ENCODE measurements at regions not wholly inside any gene's neighbourhood (a gene's known extent, or its start where the extent isn't known, plus 50 kb on each side); places are given as distances from the start of the nearest gene placed in this dataset.

DNA sequence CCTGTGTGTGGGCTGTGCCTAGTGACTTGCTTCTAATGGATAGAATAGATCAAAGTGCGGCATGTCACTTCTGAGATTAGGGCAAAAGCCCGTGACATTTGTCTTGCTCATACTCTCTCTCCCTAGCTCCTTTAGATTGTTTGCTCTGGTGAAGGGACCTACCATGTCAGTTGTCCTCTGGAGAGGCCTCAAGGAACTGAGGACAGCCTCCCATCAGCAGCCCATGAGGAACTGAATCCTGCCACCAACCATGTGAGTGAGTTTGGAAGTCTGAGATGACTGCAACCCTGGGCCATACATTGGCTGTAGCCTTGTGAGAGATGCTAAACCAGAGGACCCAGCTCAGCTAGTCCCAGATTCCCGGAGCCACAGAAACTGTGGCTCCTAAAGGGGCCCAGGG, 101.6 kb upstream of the ESRRB start:
- Histone ChIP-seq H3K9ac (ENCODE audit: low read length) (no peak overlapping the region), H2BK120ac (ENCODE audit: low read depth, low read length) (no peak overlapping the region), H4K8ac (ENCODE audit: low read length) (no peak overlapping the region), H3K18ac (ENCODE audit: low read depth in 1 of 2, low read length in 2 of 2) (no peak overlapping the region), H2BK12ac (ENCODE audit: low read length in 2 of 2) (no peak overlapping the region), H3K27me3 (ENCODE audit: control insufficient read depth in 1 of 2, insufficient read depth in 1 of 2, low read length in 2 of 2) (peaks cover 15 to 38% of the 10 kb centered on the region in 2 experiments), H3K14ac (ENCODE audit: low read length in 2 of 2) (no peak overlapping the region), H3K9me3 (ENCODE audit: control insufficient read depth, low read length) (no peaks in the 10 kb centered on the region), H3K4ac (ENCODE audit: low read depth in 1 of 2, low read length in 2 of 2) (no peak overlapping the region), H3K4me3 (ENCODE audit: insufficient read depth in 1 of 2, low read depth in 1 of 2, low read length in 2 of 2) (no peak overlapping the region), H4K91ac (ENCODE audit: low read length) (no peak overlapping the region), H2BK5ac (ENCODE audit: low read depth, low read length, poor library complexity, severe bottlenecking) (no peak overlapping the region), H3K27ac (ENCODE audit: low read length, poor library complexity, severe bottlenecking) (no peak overlapping the region), H3K4me2 (ENCODE audit: low read length, poor library complexity, severe bottlenecking) (no peak overlapping the region), H2AK5ac (ENCODE audit: low read length, severe bottlenecking) (no peak overlapping the region), H3K36me3 (ENCODE audit: control insufficient read depth in 1 of 2, insufficient read depth in 2 of 2, low read depth in 1 of 2, low read length in 2 of 2) (no peaks in the 10 kb centered on the region), H3K79me1 (replicated peaks; ENCODE audit: low read length, poor library complexity, severe bottlenecking) (no peaks in the 10 kb centered on the region), H3K4me1 (ENCODE audit: control insufficient read depth, insufficient read depth, low read depth, low read length) (no peaks in the 10 kb centered on the region), H2AFZ (ENCODE audit: low read depth, low read length) (no peak overlapping the region), H3K23ac (ENCODE audit: low read length in 2 of 2) (no peak overlapping the region), H2BK15ac (ENCODE audit: low read depth, poor library complexity, severe bottlenecking) (no peak overlapping the region)
- DNase-seq: no peak
- whole genome bisulfite sequencing: 92% methylated on average over 2 of the region's 3 CpGs

DNA sequence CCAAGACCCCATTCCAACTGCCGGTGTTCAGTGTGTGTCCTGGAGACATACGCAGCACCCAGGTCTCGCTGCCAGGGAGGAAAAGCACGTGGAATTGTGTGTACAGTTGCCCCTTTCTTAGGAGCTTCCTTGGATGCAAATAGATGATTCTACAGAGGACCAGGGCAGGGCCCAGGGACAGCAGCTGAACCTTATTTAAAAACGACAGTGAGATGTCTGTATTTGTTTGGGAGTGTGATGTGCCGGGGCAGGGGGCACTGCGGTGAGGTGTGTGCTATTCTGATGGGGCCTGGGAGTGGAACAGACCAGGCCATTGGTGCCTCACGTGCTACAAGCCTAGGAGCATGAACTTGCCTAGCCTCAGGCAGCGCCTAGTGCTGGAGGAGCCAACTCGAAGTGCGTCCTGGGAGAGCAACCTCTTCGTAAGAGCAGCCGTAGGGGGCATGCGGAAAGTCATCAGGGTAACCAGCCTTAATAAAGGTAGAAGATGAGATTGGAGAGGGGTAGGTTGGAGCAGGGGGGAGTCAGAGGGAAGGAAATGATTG, 98.3 kb upstream of the ESRRB start:
- Histone ChIP-seq H2BK12ac (ENCODE audit: low read length in 2 of 2) (no peak overlapping the region), H2AFZ (ENCODE audit: low read depth, low read length) (no peak overlapping the region), H3K4me3 (ENCODE audit: insufficient read depth in 1 of 2, low read depth in 1 of 2, low read length in 2 of 2) (no peak overlapping the region), H3K4me2 (ENCODE audit: low read length, poor library complexity, severe bottlenecking) (no peak overlapping the region), H2BK120ac (ENCODE audit: low read depth, low read length) (no peak overlapping the region), H3K9me3 (ENCODE audit: control insufficient read depth, low read length) (no peaks in the 10 kb centered on the region), H2BK5ac (ENCODE audit: low read depth, low read length, poor library complexity, severe bottlenecking) (no peak overlapping the region), H3K4me1 (ENCODE audit: control insufficient read depth, insufficient read depth, low read depth, low read length) (no peaks in the 10 kb centered on the region), H3K9ac (ENCODE audit: low read length) (no peak overlapping the region), H3K18ac (ENCODE audit: low read depth in 1 of 2, low read length in 2 of 2) (no peak overlapping the region), H3K36me3 (ENCODE audit: control insufficient read depth in 1 of 2, insufficient read depth in 2 of 2, low read depth in 1 of 2, low read length in 2 of 2) (no peaks in the 10 kb centered on the region), H3K79me1 (replicated peaks; ENCODE audit: low read length, poor library complexity, severe bottlenecking) (no peaks in the 10 kb centered on the region), H4K8ac (ENCODE audit: low read length) (no peak overlapping the region), H3K27ac (ENCODE audit: low read length, poor library complexity, severe bottlenecking) (no peak overlapping the region), H2BK15ac (ENCODE audit: low read depth, poor library complexity, severe bottlenecking) (no peak overlapping the region), H3K27me3 (ENCODE audit: control insufficient read depth in 1 of 2, insufficient read depth in 1 of 2, low read length in 2 of 2) (peaks cover 0 to 7% of the 10 kb centered on the region in 2 experiments), H3K23ac (ENCODE audit: low read length in 2 of 2) (no peak overlapping the region), H4K91ac (ENCODE audit: low read length) (no peak overlapping the region), H3K14ac (ENCODE audit: low read length in 2 of 2) (no peak overlapping the region), H2AK5ac (ENCODE audit: low read length, severe bottlenecking) (no peak overlapping the region), H3K4ac (ENCODE audit: low read depth in 1 of 2, low read length in 2 of 2) (no peak overlapping the region)
- no peak for DNase-seq
- WGBS: 70% methylated on average over 14 of the region's 14 CpGs

DNA sequence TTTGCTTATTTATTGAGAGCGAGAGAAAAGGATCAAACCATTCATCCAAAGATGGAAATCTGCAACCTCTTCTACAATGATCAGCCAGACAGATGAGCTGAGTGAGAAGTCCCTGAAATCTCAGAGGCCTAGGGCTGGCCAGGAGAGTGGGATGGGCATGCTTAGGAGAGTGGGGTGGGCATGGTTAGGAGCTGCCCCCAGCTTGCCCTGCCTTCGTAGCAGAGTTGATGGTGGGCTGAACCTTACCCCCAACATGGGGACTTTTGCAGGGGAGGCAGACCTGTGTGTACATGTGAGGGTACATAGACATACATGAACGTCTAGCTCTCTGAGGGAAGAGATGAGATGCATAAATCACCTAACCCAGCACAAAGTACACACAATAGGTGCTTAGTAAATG, 95.7 kb upstream of the ESRRB start:
- Histone ChIP-seq H3K9me3 (ENCODE audit: control insufficient read depth, low read length) (no peaks in the 10 kb centered on the region), H3K18ac (ENCODE audit: low read depth in 1 of 2, low read length in 2 of 2) (no peak overlapping the region), H3K79me1 (replicated peaks; ENCODE audit: low read length, poor library complexity, severe bottlenecking) (no peaks in the 10 kb centered on the region), H3K27me3 (ENCODE audit: control insufficient read depth in 1 of 2, insufficient read depth in 1 of 2, low read length in 2 of 2) (no peaks in the 10 kb centered on the region), H2BK120ac (ENCODE audit: low read depth, low read length) (no peak overlapping the region), H3K14ac (ENCODE audit: low read length in 2 of 2) (no peak overlapping the region), H2BK5ac (ENCODE audit: low read depth, low read length, poor library complexity, severe bottlenecking) (no peak overlapping the region), H3K36me3 (ENCODE audit: control insufficient read depth in 1 of 2, insufficient read depth in 2 of 2, low read depth in 1 of 2, low read length in 2 of 2) (no peaks in the 10 kb centered on the region), H3K4me1 (ENCODE audit: control insufficient read depth, insufficient read depth, low read depth, low read length) (no peaks in the 10 kb centered on the region), H2BK15ac (ENCODE audit: low read depth, poor library complexity, severe bottlenecking) (no peak overlapping the region), H3K9ac (ENCODE audit: low read length) (no peak overlapping the region), H3K27ac (ENCODE audit: low read length, poor library complexity, severe bottlenecking) (no peak overlapping the region), H3K4me3 (ENCODE audit: insufficient read depth in 1 of 2, low read depth in 1 of 2, low read length in 2 of 2) (no peak overlapping the region), H3K23ac (ENCODE audit: low read length in 2 of 2) (no peak overlapping the region), H2AK5ac (ENCODE audit: low read length, severe bottlenecking) (no peak overlapping the region), H2BK12ac (ENCODE audit: low read length in 2 of 2) (no peak overlapping the region), H3K4ac (ENCODE audit: low read depth in 1 of 2, low read length in 2 of 2) (no peak overlapping the region), H4K8ac (ENCODE audit: low read length) (no peak overlapping the region), H2AFZ (ENCODE audit: low read depth, low read length) (no peak overlapping the region), H3K4me2 (ENCODE audit: low read length, poor library complexity, severe bottlenecking) (no peak overlapping the region), H4K91ac (ENCODE audit: low read length) (no peak overlapping the region)
- DNase-seq: no peak
- no CpG with 5 or more reads among the region's 3 CpGs for WGBS

DNA sequence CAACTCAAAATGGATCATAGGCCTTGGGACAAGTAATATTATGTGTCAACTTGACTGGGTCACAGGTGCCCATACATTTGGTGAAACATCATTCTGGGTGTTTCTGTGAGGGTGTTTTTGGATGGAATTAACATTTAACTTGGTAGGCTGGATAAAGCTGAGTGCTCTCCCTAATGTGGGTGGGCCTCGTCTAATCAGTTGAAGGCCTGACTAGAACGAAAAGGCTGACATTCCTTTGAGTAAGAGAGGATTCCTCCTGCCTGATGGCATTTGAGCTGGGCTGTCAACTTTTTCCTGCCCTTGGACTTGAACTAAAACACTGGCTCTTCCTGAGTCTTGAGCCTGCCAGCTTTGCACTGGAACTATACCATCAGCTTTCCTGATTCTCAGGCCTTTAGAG, 93.4 kb upstream of the ESRRB start:
- 61% methylated on average over 2 of the region's 2 CpGs for WGBS
- H3K14ac ChIP-seq (ENCODE audit: low read length in 2 of 2): no peak overlapping the region
- H3K4me2 ChIP-seq (ENCODE audit: low read length, poor library complexity, severe bottlenecking): no peak overlapping the region
- no peak overlapping the region for H3K23ac ChIP-seq (ENCODE audit: low read length in 2 of 2)
- no peak overlapping the region for H3K4ac ChIP-seq (ENCODE audit: low read depth in 1 of 2, low read length in 2 of 2)
- no peak overlapping the region for H3K4me3 ChIP-seq (ENCODE audit: insufficient read depth in 1 of 2, low read depth in 1 of 2, low read length in 2 of 2)
- no peaks in the 10 kb centered on the region for H3K79me1 ChIP-seq (replicated peaks; ENCODE audit: low read length, poor library complexity, severe bottlenecking)
- H2AK5ac ChIP-seq (ENCODE audit: low read length, severe bottlenecking): no peak overlapping the region
- H2AFZ ChIP-seq (ENCODE audit: low read depth, low read length): no peak overlapping the region
- H4K91ac ChIP-seq (ENCODE audit: low read length): no peak overlapping the region
- no peak for DNase-seq
- no peak overlapping the region for H2BK15ac ChIP-seq (ENCODE audit: low read depth, poor library complexity, severe bottlenecking)
- no peak overlapping the region for H3K27ac ChIP-seq (ENCODE audit: low read length, poor library complexity, severe bottlenecking)
- H2BK120ac ChIP-seq (ENCODE audit: low read depth, low read length): no peak overlapping the region
- no peak overlapping the region for H2BK12ac ChIP-seq (ENCODE audit: low read length in 2 of 2)
- no peaks in the 10 kb centered on the region for H3K27me3 ChIP-seq (ENCODE audit: control insufficient read depth in 1 of 2, insufficient read depth in 1 of 2, low read length in 2 of 2)
- no peaks in the 10 kb centered on the region for H3K9me3 ChIP-seq (ENCODE audit: control insufficient read depth, low read length)
- no peak overlapping the region for H3K18ac ChIP-seq (ENCODE audit: low read depth in 1 of 2, low read length in 2 of 2)
- H4K8ac ChIP-seq (ENCODE audit: low read length): no peak overlapping the region
- no peak overlapping the region for H2BK5ac ChIP-seq (ENCODE audit: low read depth, low read length, poor library complexity, severe bottlenecking)
- H3K36me3 ChIP-seq (ENCODE audit: control insufficient read depth in 1 of 2, insufficient read depth in 2 of 2, low read depth in 1 of 2, low read length in 2 of 2): no peaks in the 10 kb centered on the region
- no peak overlapping the region for H3K9ac ChIP-seq (ENCODE audit: low read length)
- H3K4me1 ChIP-seq (ENCODE audit: control insufficient read depth, insufficient read depth, low read depth, low read length): no peaks in the 10 kb centered on the region

Measured in mesenchymal stem cell (in vitro differentiated cells and primary cell).